MCF 10A (cell line): ENCODE measurements at regions not wholly inside any gene's neighbourhood (a gene's known extent, or its start where the extent isn't known, plus 50 kb on each side); places are given as distances from the start of the nearest gene placed in this dataset.

Experiments
- BruUV-seq: library from RNA; stranded (reverse); fragments of 400-500 nt; replicated peaks from 2 replicates; lab custom pipeline; 2021; lab: Mats Ljungman, UMichigan
- CTCF ChIA-PET: fragments of 300-600 bp; sonication (Branson Sonifier 250); formaldehyde crosslinking; extraction: SDS; loops from one replicate; lab custom pipeline; 2021; ENCODE audit warnings: antibody characterized with exemption, inconsistent platforms; lab: Yijun Ruan, JAX
- POLR2A ChIA-PET: fragments of 300-600, 350-650 bp; sonication (Branson Sonifier 250); formaldehyde crosslinking; extraction: SDS; loops from one replicate; lab custom pipeline; 2020; ENCODE audit warnings: antibody characterized with exemption, inconsistent platforms; lab: Yijun Ruan, JAX
- DNase-seq: peaks from one replicate; pipeline ENCODE4 v3.0.0-alpha.2; 2018; ENCODE audit not compliant: unreplicated experiment
- H3K27ac Mint-ChIP-seq: one replicate; pipeline ENCODE4 v1.8.0; 2022; ENCODE audit warnings: mild to moderate bottlenecking, low read depth, mixed read lengths; ENCODE audit not compliant: unreplicated experiment
- H3K27me3 Mint-ChIP-seq: one replicate; pipeline ENCODE4 v1.8.0; 2022; ENCODE audit warnings: mixed read lengths; ENCODE audit not compliant: insufficient read depth, unreplicated experiment
- H3K36me3 Mint-ChIP-seq: one replicate; pipeline ENCODE4 v1.8.0; 2022; ENCODE audit warnings: mild to moderate bottlenecking, moderate library complexity, mixed read lengths; ENCODE audit not compliant: insufficient read depth, unreplicated experiment
- H3K4me1 Mint-ChIP-seq: one replicate; pipeline ENCODE4 v1.8.0; 2022; ENCODE audit warnings: mixed read lengths; ENCODE audit not compliant: insufficient read depth, unreplicated experiment
- H3K4me3 Mint-ChIP-seq: one replicate; pipeline ENCODE4 v1.8.0; 2022; ENCODE audit warnings: mild to moderate bottlenecking, moderate library complexity, mixed read lengths; ENCODE audit not compliant: unreplicated experiment
- H3K9me3 Mint-ChIP-seq: one replicate; pipeline ENCODE4 v1.8.0; 2022; ENCODE audit warnings: mixed read lengths; ENCODE audit not compliant: unreplicated experiment
- CTCF ChIP-seq: fragments of 200-600 bp; IDR thresholded peaks from one replicate; pipeline ENCODE4 v1.8.0; 2022; ENCODE audit warnings: antibody characterized with exemption, mild to moderate bottlenecking; ENCODE audit not compliant: unreplicated experiment
- intact Hi-C: fragments of 100-400 bp; cut with micrococcal nuclease; formaldehyde crosslinking; loops from 2 replicates; pipeline ENCODE4 v1.14.1; 2022

- no peak for TF ChIP-seq CTCF
- POLR2A ChIA-PET = no interaction called here
- Mint-ChIP-seq H3K27ac (no peak overlapping the region), H3K27me3 (no peaks in the 10 kb centered on the region), H3K36me3 (no peaks in the 10 kb centered on the region), H3K4me1 (no peaks in the 10 kb centered on the region), H3K9me3 (no peaks in the 10 kb centered on the region), H3K4me3 (no peak overlapping the region)
- CTCF ChIA-PET = no interaction called here
- no TSS peak for BruUV-seq
- DNase-seq = no peak
- intact Hi-C loops = no loop called here
Observed at GRCh38 chr13:105902396-105902795, 633.1 kb downstream of the EFNB2 start.

- Mint-ChIP-seq H3K4me3 (no peak overlapping the region), H3K36me3 (no peaks in the 10 kb centered on the region), H3K4me1 (no peaks in the 10 kb centered on the region), H3K27me3 (no peaks in the 10 kb centered on the region), H3K9me3 (no peaks in the 10 kb centered on the region), H3K27ac (no peak overlapping the region)
- ChIA-PET POLR2A (no interaction called here), CTCF (no interaction called here)
- intact Hi-C loops = no loop called here
- BruUV-seq = no TSS peak
- no peak for TF ChIP-seq CTCF
- DNase-seq = no peak
Observed at GRCh38 chr13:105897575-105897974, 637.9 kb downstream of the EFNB2 start.

GRCh38 chr13:105894697-105895096 is 640.8 kb downstream of the EFNB2 start:
- H3K4me3 Mint-ChIP-seq = no peak overlapping the region
- intact Hi-C loops = no loop called here
- H3K9me3 Mint-ChIP-seq = peaks cover 7% of the 10 kb centered on the region
- POLR2A ChIA-PET = interaction anchor here (0.8 kb wide), 1 partner anchor 10 kb away, joined by 3 read pairs; no protein-coding TSS in a partner anchor
- CTCF ChIA-PET = no interaction called here
- no peak for DNase-seq
- TF ChIP-seq CTCF = no peak
- H3K27me3 Mint-ChIP-seq = no peaks in the 10 kb centered on the region
- H3K27ac Mint-ChIP-seq = no peak overlapping the region
- H3K4me1 Mint-ChIP-seq = no peaks in the 10 kb centered on the region
- no peaks in the 10 kb centered on the region for H3K36me3 Mint-ChIP-seq
- BruUV-seq = no TSS peak

- Mint-ChIP-seq H3K9me3 (peaks cover 15% of the 10 kb centered on the region), H3K36me3 (no peaks in the 10 kb centered on the region), H3K4me1 (no peaks in the 10 kb centered on the region), H3K27ac (no peak overlapping the region), H3K27me3 (no peaks in the 10 kb centered on the region), H3K4me3 (no peak overlapping the region)
- DNase-seq = no peak
- intact Hi-C loops = no loop called here
- no TSS peak for BruUV-seq
- POLR2A ChIA-PET = no interaction called here
- CTCF ChIA-PET = no interaction called here
- TF ChIP-seq CTCF = no peak
Observed at GRCh38 chr13:105890509-105890908, 645.0 kb downstream of the EFNB2 start.
